ENCODE measurements at regions not wholly inside any gene's neighbourhood (a gene's known extent, or its start where the extent isn't known, plus 50 kb on each side); places are given as distances from the start of the nearest gene placed in this dataset.

- Histone ChIP-seq H4K20me1 (ENCODE audit: insufficient read depth) (no peaks in the 10 kb centered on the region), H3K9ac (ENCODE audit: low read length) (no peak overlapping the region), H3K79me2 (replicated peaks; ENCODE audit: insufficient read depth, low read length) (no peaks in the 10 kb centered on the region), H2AFZ (ENCODE audit: low read depth, low read length) (no peak overlapping the region), H3K27me3 (ENCODE audit: insufficient read depth, low read depth, low read length) (no peaks in the 10 kb centered on the region), H3K9me3 (ENCODE audit: low read length) (no peaks in the 10 kb centered on the region), H3K27ac (ENCODE audit: low read length) (no peak overlapping the region), H3K36me3 (ENCODE audit: insufficient read depth, low read length) (no peaks in the 10 kb centered on the region), H3F3A (ENCODE audit: insufficient read depth, low read length, poor library complexity, severe bottlenecking) (no peaks in the 10 kb centered on the region), H3K4me2 (ENCODE audit: low read length) (no peak overlapping the region), H3K9me2 (ENCODE audit: insufficient read depth, low read length) (no peaks in the 10 kb centered on the region), H3K4me3 (ENCODE audit: low read length) (no peak overlapping the region)
- TF ChIP-seq EZH2 (IDR thresholded peaks at IDR 0.05; ENCODE audit: borderline replicate concordance, insufficient read depth, low read length, poor library complexity, severe bottlenecking) (no peak), EP300 (conservative IDR thresholded peaks at IDR 0.05; ENCODE audit: poor library complexity, severe bottlenecking) (no peak), TAF1 (IDR thresholded peaks at IDR 0.05; ENCODE audit: low read depth) (no peak), SMC3 (conservative IDR thresholded peaks at IDR 0.05; ENCODE audit: poor library complexity) (no peak), REST (IDR thresholded peaks at IDR 0.05; ENCODE audit: borderline replicate concordance) (no peak), MXI1 (conservative IDR thresholded peaks at IDR 0.05; ENCODE audit: poor library complexity, severe bottlenecking) (no peak), CTCF (IDR thresholded peaks at IDR 0.05; ENCODE audit: poor library complexity, severe bottlenecking) (no peak), RAD21 (conservative IDR thresholded peaks at IDR 0.05) (no peak), POLR2AphosphoS5 (IDR thresholded peaks at IDR 0.05) (no peak)
These were observed 169.2 kb upstream of the IRF2BP2 start for GRCh38 chr1:234779160-234779538.

GRCh38 chr1:234778221-234779159, 168.5 kb upstream of the IRF2BP2 start:
- Histone ChIP-seq H3K4me3 (ENCODE audit: low read length) (no peak overlapping the region), H3K9me2 (ENCODE audit: insufficient read depth, low read length) (no peaks in the 10 kb centered on the region), H3K9ac (ENCODE audit: low read length) (no peak overlapping the region), H3K9me3 (ENCODE audit: low read length) (no peaks in the 10 kb centered on the region), H3K4me2 (ENCODE audit: low read length) (no peak overlapping the region), H3F3A (ENCODE audit: insufficient read depth, low read length, poor library complexity, severe bottlenecking) (no peaks in the 10 kb centered on the region), H2AFZ (ENCODE audit: low read depth, low read length) (no peak overlapping the region), H3K79me2 (replicated peaks; ENCODE audit: insufficient read depth, low read length) (no peaks in the 10 kb centered on the region), H4K20me1 (ENCODE audit: insufficient read depth) (no peaks in the 10 kb centered on the region), H3K27ac (ENCODE audit: low read length) (no peak overlapping the region), H3K36me3 (ENCODE audit: insufficient read depth, low read length) (no peaks in the 10 kb centered on the region), H3K27me3 (ENCODE audit: insufficient read depth, low read depth, low read length) (no peaks in the 10 kb centered on the region)
- TF ChIP-seq POLR2AphosphoS5 (IDR thresholded peaks at IDR 0.05) (no peak), MXI1 (conservative IDR thresholded peaks at IDR 0.05; ENCODE audit: poor library complexity, severe bottlenecking) (no peak), RAD21 (conservative IDR thresholded peaks at IDR 0.05) (no peak), CTCF (IDR thresholded peaks at IDR 0.05; ENCODE audit: poor library complexity, severe bottlenecking) (no peak), TAF1 (IDR thresholded peaks at IDR 0.05; ENCODE audit: low read depth) (no peak), REST (IDR thresholded peaks at IDR 0.05; ENCODE audit: borderline replicate concordance) (no peak), EP300 (conservative IDR thresholded peaks at IDR 0.05; ENCODE audit: poor library complexity, severe bottlenecking) (no peak)

All from neural cell (in vitro differentiated cells).